ENCODE measurements at regions not wholly inside any gene's neighbourhood (a gene's known extent, or its start where the extent isn't known, plus 50 kb on each side); places are given as distances from the start of the nearest gene placed in this dataset.

GRCh38 chr4:184893801-184894571 is 68.2 kb upstream of the ACSL1 start:
- TF ChIP-seq MXI1 (IDR thresholded peaks at IDR 0.05; ENCODE audit: low read depth, low read length) (no peak), HDAC2 (IDR thresholded peaks at IDR 0.05) (no peak), CTCF (IDR thresholded peaks at IDR 0.05 in 2 of 3, conservative IDR thresholded peaks at IDR 0.05 in 1 of 3; ENCODE audit: control insufficient read depth in 2 of 3, extremely low read depth in 1 of 3, insufficient read depth in 1 of 3, low read depth in 3 of 3, low read length in 3 of 3) (no peak), POLR2A (IDR thresholded peaks at IDR 0.05; ENCODE audit: low read depth, low read length) (no peak), BACH1 (IDR thresholded peaks at IDR 0.05; ENCODE audit: borderline replicate concordance) (no peak), NFIC (IDR thresholded peaks at IDR 0.05; ENCODE audit: low read depth, low read length) (no peak), ZNF24 (IDR thresholded peaks at IDR 0.05) (no peak)
- TF ChIP-seq, protein P1, sequence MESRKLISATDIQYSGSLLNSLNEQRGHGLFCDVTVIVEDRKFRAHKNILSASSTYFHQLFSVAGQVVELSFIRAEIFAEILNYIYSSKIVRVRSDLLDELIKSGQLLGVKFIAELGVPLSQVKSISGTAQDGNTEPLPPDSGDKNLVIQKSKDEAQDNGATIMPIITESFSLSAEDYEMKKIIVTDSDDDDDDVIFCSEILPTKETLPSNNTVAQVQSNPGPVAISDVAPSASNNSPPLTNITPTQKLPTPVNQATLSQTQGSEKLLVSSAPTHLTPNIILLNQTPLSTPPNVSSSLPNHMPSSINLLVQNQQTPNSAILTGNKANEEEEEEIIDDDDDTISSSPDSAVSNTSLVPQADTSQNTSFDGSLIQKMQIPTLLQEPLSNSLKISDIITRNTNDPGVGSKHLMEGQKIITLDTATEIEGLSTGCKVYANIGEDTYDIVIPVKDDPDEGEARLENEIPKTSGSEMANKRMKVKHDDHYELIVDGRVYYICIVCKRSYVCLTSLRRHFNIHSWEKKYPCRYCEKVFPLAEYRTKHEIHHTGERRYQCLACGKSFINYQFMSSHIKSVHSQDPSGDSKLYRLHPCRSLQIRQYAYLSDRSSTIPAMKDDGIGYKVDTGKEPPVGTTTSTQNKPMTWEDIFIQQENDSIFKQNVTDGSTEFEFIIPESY (IDR thresholded peaks at IDR 0.05) = no peak
